Stomach (tissue), 4 donors: ENCODE measurements at regions not wholly inside any gene's neighbourhood (a gene's known extent, or its start where the extent isn't known, plus 50 kb on each side); places are given as distances from the start of the nearest gene placed in this dataset.

Source experiments
- EP300 ChIP-seq: sonication (generic); formaldehyde crosslinking; IDR thresholded peaks from one replicate; pipeline ENCODE4 v1.6.1; 2017; ENCODE audit warnings: antibody characterized with exemption
- POLR2A ChIP-seq, 4 donors: fragments of 450-650 bp; IDR thresholded peaks; one replicate each; pipeline ENCODE4 v1.6.1; 2016; ENCODE audit warnings: antibody characterized with exemption in 4 of 4, control low read depth in 2 of 4, mild to moderate bottlenecking in 1 of 4, moderate library complexity in 1 of 4
- TF ChIP-seq, protein P1 (sequence below), 7 experiments: fragments of 450-650 bp in 4 of 7; fragments of 200-600 bp in 3 of 7; sonication (generic) in 3 of 7; IDR thresholded peaks; one replicate each; pipeline ENCODE4 v1.5.1; 2016 to 2019; ENCODE audit warnings: antibody characterized with exemption in 7 of 7, control low read depth in 2 of 7, mild to moderate bottlenecking in 1 of 7

DNA sequence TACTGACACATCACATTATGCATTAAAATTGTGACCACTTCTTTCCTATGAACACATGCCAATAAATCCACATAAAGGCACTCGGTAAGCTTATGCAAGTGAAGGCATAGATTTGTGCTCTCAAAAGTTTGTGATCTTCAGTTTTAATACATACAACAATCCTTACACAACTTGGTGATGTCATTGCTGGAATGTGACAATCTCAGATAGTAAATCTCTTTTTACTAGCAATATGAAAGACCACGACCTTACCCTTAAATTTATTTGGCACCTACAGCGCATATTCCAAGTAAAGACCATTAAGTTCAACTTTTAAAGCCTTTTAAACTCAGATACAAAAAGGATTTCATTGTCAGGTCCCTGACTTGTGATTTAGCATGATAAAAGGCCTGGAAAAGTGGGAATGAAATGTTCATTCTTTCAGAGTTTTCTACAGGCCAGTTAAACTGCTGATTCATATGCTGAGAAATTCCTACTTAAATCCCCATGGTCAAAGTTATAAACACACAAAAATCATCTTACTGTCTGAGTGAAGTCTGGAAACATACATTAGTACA lies 157.4 kb downstream of the SIPA1L2 start:
- TF ChIP-seq POLR2A (IDR thresholded peaks at IDR 0.05) = no peak
- TF ChIP-seq, protein P1, sequence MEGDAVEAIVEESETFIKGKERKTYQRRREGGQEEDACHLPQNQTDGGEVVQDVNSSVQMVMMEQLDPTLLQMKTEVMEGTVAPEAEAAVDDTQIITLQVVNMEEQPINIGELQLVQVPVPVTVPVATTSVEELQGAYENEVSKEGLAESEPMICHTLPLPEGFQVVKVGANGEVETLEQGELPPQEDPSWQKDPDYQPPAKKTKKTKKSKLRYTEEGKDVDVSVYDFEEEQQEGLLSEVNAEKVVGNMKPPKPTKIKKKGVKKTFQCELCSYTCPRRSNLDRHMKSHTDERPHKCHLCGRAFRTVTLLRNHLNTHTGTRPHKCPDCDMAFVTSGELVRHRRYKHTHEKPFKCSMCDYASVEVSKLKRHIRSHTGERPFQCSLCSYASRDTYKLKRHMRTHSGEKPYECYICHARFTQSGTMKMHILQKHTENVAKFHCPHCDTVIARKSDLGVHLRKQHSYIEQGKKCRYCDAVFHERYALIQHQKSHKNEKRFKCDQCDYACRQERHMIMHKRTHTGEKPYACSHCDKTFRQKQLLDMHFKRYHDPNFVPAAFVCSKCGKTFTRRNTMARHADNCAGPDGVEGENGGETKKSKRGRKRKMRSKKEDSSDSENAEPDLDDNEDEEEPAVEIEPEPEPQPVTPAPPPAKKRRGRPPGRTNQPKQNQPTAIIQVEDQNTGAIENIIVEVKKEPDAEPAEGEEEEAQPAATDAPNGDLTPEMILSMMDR (IDR thresholded peaks at IDR 0.05) = no peak
- no peak for TF ChIP-seq EP300
